H9 (cell line): ENCODE measurements at regions not wholly inside any gene's neighbourhood (a gene's known extent, or its start where the extent isn't known, plus 50 kb on each side); places are given as distances from the start of the nearest gene placed in this dataset.

ENCODE experiments used
- DNase-seq: peaks from one replicate; pipeline ENCODE4 v3.0.0-alpha.2; 2017
- H2AFZ ChIP-seq: one replicate; pipeline ENCODE4 v1.6.1; 2013; ENCODE audit warnings: mild to moderate bottlenecking, low read length, control low read depth, moderate library complexity
- H2AK5ac ChIP-seq: 2 replicates; pipeline ENCODE4 v1.6.1; 2013; ENCODE audit warnings: low read length, control low read depth, mixed read lengths; ENCODE audit not compliant: insufficient read length
- H2BK120ac ChIP-seq: one replicate; pipeline ENCODE4 v1.6.1; 2013; ENCODE audit warnings: low read depth, mild to moderate bottlenecking, low read length, control low read depth, inconsistent platforms; ENCODE audit not compliant: poor library complexity, severe bottlenecking
- H2BK12ac ChIP-seq: 2 replicates; pipeline ENCODE4 v1.6.1; 2013; ENCODE audit warnings: low read length, control low read depth, mixed read lengths, low read depth; ENCODE audit not compliant: insufficient read length
- H2BK15ac ChIP-seq: 2 replicates; pipeline ENCODE4 v1.6.1; 2013; ENCODE audit warnings: low read depth, low read length, control low read depth
- H2BK20ac ChIP-seq: one replicate; pipeline ENCODE4 v1.6.1; 2013; ENCODE audit warnings: low read depth, mild to moderate bottlenecking, low read length, control low read depth, inconsistent platforms; ENCODE audit not compliant: poor library complexity, severe bottlenecking
- H2BK5ac ChIP-seq: 2 replicates; pipeline ENCODE4 v1.6.1; 2013; ENCODE audit warnings: low read length, control low read depth, mixed read lengths; ENCODE audit not compliant: insufficient read length
- H3K14ac ChIP-seq: 2 replicates; pipeline ENCODE4 v1.6.1; 2013; ENCODE audit warnings: low read length, control low read depth; ENCODE audit not compliant: insufficient read depth
- H3K18ac ChIP-seq: 2 replicates; pipeline ENCODE4 v1.6.1; 2013; ENCODE audit warnings: low read depth, mild to moderate bottlenecking, mixed read lengths, low read length, control low read depth; ENCODE audit not compliant: insufficient read length
- H3K23ac ChIP-seq: 2 replicates; pipeline ENCODE4 v1.6.1; 2013; ENCODE audit warnings: low read length, control low read depth, mixed read lengths, low read depth; ENCODE audit not compliant: insufficient read length
- H3K23me2 ChIP-seq: 2 replicates; pipeline ENCODE4 v1.6.1; 2013; ENCODE audit warnings: low read depth, mild to moderate bottlenecking, mixed read lengths, low read length, control low read depth; ENCODE audit not compliant: insufficient read length, poor library complexity, severe bottlenecking
- H3K27ac ChIP-seq: 2 replicates; pipeline ENCODE4 v1.5.1; 2013; ENCODE audit warnings: low read length, control low read depth, mixed read lengths, low read depth; ENCODE audit not compliant: insufficient read length
- H3K27me3 ChIP-seq: 2 replicates; pipeline ENCODE4 v1.6.1; 2013; ENCODE audit warnings: low read length, control low read depth, inconsistent platforms; ENCODE audit not compliant: insufficient read depth
- H3K4ac ChIP-seq: 2 replicates; pipeline ENCODE4 v1.6.1; 2013; ENCODE audit warnings: low read depth, mild to moderate bottlenecking, control low read depth, inconsistent platforms, low read length, moderate library complexity
- H3K4me1 ChIP-seq: 2 replicates; pipeline ENCODE4 v1.6.1; 2013; ENCODE audit warnings: low read length, control low read depth, inconsistent platforms; ENCODE audit not compliant: insufficient read depth
- H3K4me2 ChIP-seq: 2 replicates; pipeline ENCODE4 v1.6.1; 2013; ENCODE audit warnings: low read length, control low read depth, mixed read lengths; ENCODE audit not compliant: insufficient read length, insufficient read depth
- H3K56ac ChIP-seq: 2 replicates; pipeline ENCODE4 v1.6.1; 2013; ENCODE audit warnings: low read depth, mild to moderate bottlenecking, mixed read lengths, low read length, control low read depth; ENCODE audit not compliant: insufficient read length
- H3K79me1 ChIP-seq: 2 replicates; pipeline ENCODE4 v1.6.1; 2013; ENCODE audit warnings: low read depth, mild to moderate bottlenecking, moderate library complexity, low read length, control low read depth, inconsistent platforms; ENCODE audit not compliant: insufficient read depth, poor library complexity, severe bottlenecking
- H3K79me2 ChIP-seq: 2 replicates; pipeline ENCODE4 v1.6.1; 2013; ENCODE audit warnings: low read length, control low read depth, inconsistent platforms; ENCODE audit not compliant: insufficient read depth
- H3K9ac ChIP-seq: 2 replicates; pipeline ENCODE4 v1.6.1; 2013; ENCODE audit warnings: low read length, control low read depth, mixed read lengths; ENCODE audit not compliant: insufficient read length; ENCODE audit errors: extremely low read depth
- H3K9me3 ChIP-seq: one replicate; pipeline ENCODE4 v1.6.1; 2013; ENCODE audit warnings: low read depth, low read length, inconsistent platforms; ENCODE audit not compliant: control insufficient read depth
- H3T11ph ChIP-seq: one replicate; pipeline ENCODE4 v1.6.1; 2013; ENCODE audit warnings: mild to moderate bottlenecking, low read length, control low read depth, inconsistent platforms
- H4K20me1 ChIP-seq: one replicate; pipeline ENCODE4 v1.6.1; 2013; ENCODE audit not compliant: control insufficient read depth, insufficient read length, insufficient read depth
- H4K5ac ChIP-seq: 2 replicates; pipeline ENCODE4 v1.6.1; 2013; ENCODE audit warnings: low read depth, mild to moderate bottlenecking, mixed read lengths, low read length, control low read depth; ENCODE audit not compliant: insufficient read length
- H4K8ac ChIP-seq: replicated peaks from 2 replicates; pipeline ENCODE4 v1.6.1; 2013; ENCODE audit warnings: low read length, control low read depth, mixed read lengths, low read depth; ENCODE audit not compliant: insufficient read length
- H4K91ac ChIP-seq: 2 replicates; pipeline ENCODE4 v1.6.1; 2013; ENCODE audit warnings: low read depth, mild to moderate bottlenecking, moderate library complexity, mixed read lengths, low read length, control low read depth; ENCODE audit not compliant: insufficient read length
- H3K27ac Mint-ChIP-seq, 3 experiments: 2 replicates in 2 of 3; 3 replicates in 1 of 3; pipeline ENCODE4 v1.8.0; 2020 to 2021; ENCODE audit warnings: mixed read lengths in 3 of 3, mild to moderate bottlenecking in 1 of 3, moderate library complexity in 1 of 3
- H3K27me3 Mint-ChIP-seq: 2 replicates; pipeline ENCODE4 v1.8.0; 2021; ENCODE audit warnings: low read depth, mild to moderate bottlenecking, moderate library complexity, mixed read lengths
- H3K36me3 Mint-ChIP-seq, 3 experiments: 2 replicates in 2 of 3; 3 replicates in 1 of 3; pipeline ENCODE4 v1.8.0; 2020 to 2021; ENCODE audit warnings: low read depth in 3 of 3, mixed read lengths in 3 of 3; ENCODE audit not compliant: insufficient read depth in 1 of 3
- H3K4me1 Mint-ChIP-seq, 2 experiments: 2 replicates each; pipeline ENCODE4 v1.8.0; 2020; ENCODE audit warnings: mixed read lengths in 2 of 2
- H3K4me3 Mint-ChIP-seq, 2 experiments: 2 replicates in 1 of 2; 3 replicates in 1 of 2; pipeline ENCODE4 v1.8.0; 2020 to 2021; ENCODE audit warnings: mild to moderate bottlenecking in 2 of 2, mixed read lengths in 2 of 2, moderate library complexity in 1 of 2
- H3K9me3 Mint-ChIP-seq, 2 experiments: 2 replicates in 1 of 2; 3 replicates in 1 of 2; pipeline ENCODE4 v1.8.0; 2020; ENCODE audit warnings: mild to moderate bottlenecking in 2 of 2, mixed read lengths in 2 of 2, moderate library complexity in 1 of 2
- WGBS: extraction: QIAGEN DNeasy Blood & Tissue Kit; methylation state at CpG from one replicate; pipeline ENCODE4 v1.1.7; 2013; ENCODE audit warnings: missing lambda C conversion rate, low lambda C conversion rate, mixed read lengths; ENCODE audit not compliant: insufficient read length; ENCODE audit errors: extremely low coverage; 5-methylcytosine and 5-hydroxymethylcytosine counted together
- TF ChIP-seq, protein P1 (sequence below): fragments of 200-600 bp; sonication (generic); conservative IDR thresholded peaks from 3 replicates; pipeline ENCODE4 v1.8.0; 2021; ENCODE audit warnings: antibody characterized with exemption, mild to moderate bottlenecking

DNA sequence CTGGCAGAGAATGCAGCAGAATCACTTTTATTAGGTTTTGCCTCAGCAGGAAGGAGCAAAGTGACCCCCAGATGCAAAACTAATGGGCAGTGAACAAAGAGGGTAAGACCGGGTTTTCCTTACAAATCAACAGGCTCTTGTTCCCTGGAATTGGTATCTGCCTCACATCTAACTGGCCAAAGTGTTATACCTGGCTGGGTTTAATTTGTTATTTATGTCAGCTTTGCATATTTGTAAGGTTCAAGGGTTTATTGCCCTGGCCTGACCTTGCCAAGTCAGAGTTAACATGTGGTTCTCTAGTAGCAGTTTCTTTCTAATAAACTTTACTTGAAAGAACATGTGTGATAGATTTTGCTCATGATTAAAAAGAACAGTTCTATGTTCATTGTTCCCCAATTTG lies 431.7 kb upstream of the NR2F2 start:
- Histone ChIP-seq H2BK15ac (no peak overlapping the region), H3K14ac (no peak overlapping the region), H4K91ac (no peak overlapping the region), H2BK5ac (no peak overlapping the region), H2BK120ac (no peak overlapping the region), H3K79me2 (no peaks in the 10 kb centered on the region), H3K9me3 (no peaks in the 10 kb centered on the region), H2BK20ac (no peak overlapping the region), H3K56ac (no peak overlapping the region), H2AK5ac (no peak overlapping the region), H3K18ac (no peak overlapping the region), H3K27ac (no peak overlapping the region), H3K4ac (no peak overlapping the region), H3K9ac (no peak overlapping the region), H3K23ac (no peak overlapping the region), H3K4me1 (no peaks in the 10 kb centered on the region), H3K23me2 (no peaks in the 10 kb centered on the region), H2BK12ac (no peak overlapping the region), H3T11ph (no peak overlapping the region), H4K8ac (no peak overlapping the region), H3K27me3 (no peaks in the 10 kb centered on the region), H4K20me1 (no peaks in the 10 kb centered on the region), H3K4me2 (no peak overlapping the region), H2AFZ (no peak overlapping the region), H3K79me1 (no peaks in the 10 kb centered on the region), H4K5ac (no peak overlapping the region)
- Mint-ChIP-seq H3K27ac (no peak overlapping the region), H3K4me3 (no peak overlapping the region), H3K27me3 (peaks cover 4% of the 10 kb centered on the region; the same call in 1 of the 2 replicates), H3K36me3 (no peaks in the 10 kb centered on the region), H3K4me1 (no peaks in the 10 kb centered on the region), H3K9me3 (no peaks in the 10 kb centered on the region)
- TF ChIP-seq, protein P1, sequence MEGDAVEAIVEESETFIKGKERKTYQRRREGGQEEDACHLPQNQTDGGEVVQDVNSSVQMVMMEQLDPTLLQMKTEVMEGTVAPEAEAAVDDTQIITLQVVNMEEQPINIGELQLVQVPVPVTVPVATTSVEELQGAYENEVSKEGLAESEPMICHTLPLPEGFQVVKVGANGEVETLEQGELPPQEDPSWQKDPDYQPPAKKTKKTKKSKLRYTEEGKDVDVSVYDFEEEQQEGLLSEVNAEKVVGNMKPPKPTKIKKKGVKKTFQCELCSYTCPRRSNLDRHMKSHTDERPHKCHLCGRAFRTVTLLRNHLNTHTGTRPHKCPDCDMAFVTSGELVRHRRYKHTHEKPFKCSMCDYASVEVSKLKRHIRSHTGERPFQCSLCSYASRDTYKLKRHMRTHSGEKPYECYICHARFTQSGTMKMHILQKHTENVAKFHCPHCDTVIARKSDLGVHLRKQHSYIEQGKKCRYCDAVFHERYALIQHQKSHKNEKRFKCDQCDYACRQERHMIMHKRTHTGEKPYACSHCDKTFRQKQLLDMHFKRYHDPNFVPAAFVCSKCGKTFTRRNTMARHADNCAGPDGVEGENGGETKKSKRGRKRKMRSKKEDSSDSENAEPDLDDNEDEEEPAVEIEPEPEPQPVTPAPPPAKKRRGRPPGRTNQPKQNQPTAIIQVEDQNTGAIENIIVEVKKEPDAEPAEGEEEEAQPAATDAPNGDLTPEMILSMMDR = no peak
- no peak for DNase-seq
- no CpG with 5 or more reads among the region's 1 CpG for WGBS
